ENCODE measurements at regions not wholly inside any gene's neighbourhood (a gene's known extent, or its start where the extent isn't known, plus 50 kb on each side); places are given as distances from the start of the nearest gene placed in this dataset.

DNA sequence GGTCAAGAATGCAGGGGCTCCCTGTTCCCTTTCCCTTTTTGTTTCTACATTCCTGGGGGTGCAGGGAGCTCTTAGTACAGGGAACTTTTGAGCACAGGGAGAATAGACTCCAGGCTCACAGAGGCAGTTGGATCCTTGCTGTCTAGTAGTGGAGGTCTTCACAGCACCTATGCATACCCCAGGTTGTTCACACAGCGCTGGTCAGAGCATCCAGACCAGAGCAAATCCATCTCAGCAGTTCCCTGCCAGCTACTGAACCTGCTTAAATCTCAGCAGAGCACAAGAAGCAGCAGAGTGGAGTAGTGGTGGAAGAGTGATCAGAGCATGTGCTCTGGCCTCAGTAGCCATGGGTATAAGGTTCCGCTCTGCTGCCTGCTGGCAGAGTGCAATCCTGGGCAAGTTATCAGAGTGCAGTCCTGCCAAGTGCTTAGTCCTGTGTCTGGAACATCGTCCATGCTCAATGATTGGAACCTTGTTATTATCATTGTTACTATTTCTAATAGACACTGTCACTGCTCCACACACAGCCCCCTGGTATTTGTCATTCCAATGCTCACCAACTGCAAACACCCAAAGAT is 220.4 kb downstream of the CBLN1 start:
- WGBS, 5 donors = 57 to 82% (median 75%) methylated on average over 3 of the region's 3 CpGs
- Histone ChIP-seq H3K9me3 (no peaks in the 10 kb centered on the region), H3K27ac (no peak overlapping the region), H3K4me3 (no peak overlapping the region), H3K4me1 (no peaks in the 10 kb centered on the region), H3K27me3 (peaks cover 0 to 16% (median 0%) of the 10 kb centered on the region in 3 donors), H3K36me3 (no peaks in the 10 kb centered on the region)
- no peak for DNase-seq
- intact Hi-C loops (cut with DNase I; ENCODE audit: low total_unique reads) = no loop called here
- no peak for TF ChIP-seq CTCF (IDR thresholded peaks at IDR 0.05)
- TF ChIP-seq POLR2A (IDR thresholded peaks at IDR 0.05) = no peak
- TF ChIP-seq EP300 (IDR thresholded peaks at IDR 0.05) = no peak
- no peak for TF ChIP-seq POLR2AphosphoS5 (IDR thresholded peaks at IDR 0.05)

DNA sequence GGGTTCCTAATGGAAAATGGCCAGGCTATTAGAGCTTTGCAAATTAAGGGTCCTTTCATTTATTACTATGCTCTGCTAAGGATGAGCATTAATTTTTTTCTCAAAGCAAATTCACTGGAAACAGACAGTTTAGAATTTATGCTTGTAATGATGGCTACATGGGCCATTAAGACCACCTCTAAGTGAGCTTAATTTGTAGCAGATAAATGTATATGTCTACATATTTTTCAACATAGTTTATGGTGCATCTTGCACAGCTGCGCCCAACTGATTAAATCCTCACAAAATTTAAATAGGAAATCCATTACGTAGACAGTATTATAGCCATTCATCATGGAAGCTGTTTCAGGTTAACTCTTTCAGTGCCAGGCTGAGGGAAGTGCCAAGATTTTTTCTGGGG is 220.9 kb downstream of the CBLN1 start:
- Histone ChIP-seq H3K4me1 (no peaks in the 10 kb centered on the region), H3K27me3 (peaks cover 0 to 16% (median 0%) of the 10 kb centered on the region in 3 donors), H3K27ac (no peak overlapping the region), H3K9me3 (no peaks in the 10 kb centered on the region), H3K4me3 (no peak overlapping the region), H3K36me3 (no peaks in the 10 kb centered on the region)
- no peak for DNase-seq
- intact Hi-C loops (cut with DNase I; ENCODE audit: low total_unique reads) = no loop called here
- 27 to 41% (median 37%) methylated on average over 2 of the region's 2 CpGs for WGBS, 5 donors
- TF ChIP-seq POLR2AphosphoS5 (IDR thresholded peaks at IDR 0.05) (no peak), CTCF (IDR thresholded peaks at IDR 0.05) (no peak), EP300 (IDR thresholded peaks at IDR 0.05) (no peak), POLR2A (IDR thresholded peaks at IDR 0.05) (no peak)

DNA sequence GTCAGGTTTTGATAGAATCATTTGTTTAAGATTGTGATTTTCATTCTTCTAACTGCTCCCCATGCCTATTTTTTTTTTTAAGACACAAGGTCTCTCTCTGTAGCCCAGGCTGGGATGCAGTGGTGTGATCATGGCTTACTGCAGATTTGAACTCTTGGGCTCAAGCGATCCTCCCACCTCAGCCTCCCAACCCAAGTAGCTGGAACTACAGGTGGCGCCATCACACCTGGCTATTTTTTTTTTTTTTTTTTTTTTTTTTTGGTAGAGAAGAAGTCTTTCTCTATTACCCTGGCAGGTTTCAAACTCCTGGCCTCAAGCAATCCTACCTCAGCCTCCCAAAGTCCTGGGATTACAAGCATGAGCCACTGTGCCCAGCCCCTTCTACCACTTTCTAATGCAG is 223.3 kb downstream of the CBLN1 start:
- TF ChIP-seq EP300 (IDR thresholded peaks at IDR 0.05) (no peak), POLR2AphosphoS5 (IDR thresholded peaks at IDR 0.05) (no peak), CTCF (IDR thresholded peaks at IDR 0.05) (no peak), POLR2A (IDR thresholded peaks at IDR 0.05) (no peak)
- Histone ChIP-seq H3K9me3 (no peaks in the 10 kb centered on the region), H3K4me3 (no peak overlapping the region), H3K27ac (no peak overlapping the region), H3K4me1 (no peaks in the 10 kb centered on the region), H3K27me3 (peaks cover 0 to 10% (median 0%) of the 10 kb centered on the region in 3 donors), H3K36me3 (no peaks in the 10 kb centered on the region)
- intact Hi-C loops (cut with DNase I; ENCODE audit: low total_unique reads) = no loop called here
- 68 to 94% (median 80%) methylated on average over 2 of the region's 2 CpGs for WGBS, 5 donors
- no peak for DNase-seq

- no peaks in the 10 kb centered on the region for H3K36me3 ChIP-seq
- H3K27ac ChIP-seq = no peak overlapping the region
- no peak overlapping the region for H3K4me3 ChIP-seq
- 45 to 80% (median 67%) methylated on average over 4 of the region's 4 CpGs for WGBS, 5 donors
- intact Hi-C loops (cut with DNase I; ENCODE audit: low total_unique reads) = no loop called here
- DNase-seq = peak in 1 of 2 donors; percentile 26
- H3K9me3 ChIP-seq = no peaks in the 10 kb centered on the region
- TF ChIP-seq EP300 (IDR thresholded peaks at IDR 0.05) = no peak
- no peak for TF ChIP-seq POLR2AphosphoS5 (IDR thresholded peaks at IDR 0.05)
- TF ChIP-seq CTCF (IDR thresholded peaks at IDR 0.05) = no peak
- TF ChIP-seq POLR2A (IDR thresholded peaks at IDR 0.05) = no peak
- H3K4me1 ChIP-seq = no peaks in the 10 kb centered on the region
- peaks cover 0 to 6% (median 0%) of the 10 kb centered on the region in 3 donors for H3K27me3 ChIP-seq
Observed at GRCh38 chr16:49057936-49058335, 223.7 kb downstream of the CBLN1 start.
